HG03095 (cell line): ENCODE measurements at regions not wholly inside any gene's neighbourhood (a gene's known extent, or its start where the extent isn't known, plus 50 kb on each side); places are given as distances from the start of the nearest gene placed in this dataset.
"Not testable (repeated sequence)": the region's sequence is repeated elsewhere in the genome, so short reads cannot be mapped to it uniquely, and the experiment has no call there.

Source experiments
- ATAC-seq: cut with Tn5 transposase; IDR thresholded peaks from one replicate; pipeline ENCODE4 v1.9.1; 2021; ENCODE audit warnings: moderate library complexity; ENCODE audit not compliant: unreplicated experiment

GRCh38 chr6:119757467-119757866 is 407.9 kb upstream of the MAN1A1 start:
- ATAC-seq, result no peak

- no peak for ATAC-seq
Measured at GRCh38 chr6:119749335-119749734, 399.8 kb upstream of the MAN1A1 start.

- not testable (repeated sequence) for ATAC-seq
Measured at GRCh38 chr6:119748535-119748934, 399.0 kb upstream of the MAN1A1 start.

- ATAC-seq, result peak; percentile 90
Measured at GRCh38 chr6:119742188-119742803, 392.7 kb upstream of the MAN1A1 start.

GRCh38 chr6:119739769-119740168 is 390.2 kb upstream of the MAN1A1 start:
- ATAC-seq, result no peak

GRCh38 chr6:119738425-119738824 is 388.9 kb upstream of the MAN1A1 start:
- ATAC-seq, result no peak

- ATAC-seq, result no peak
Measured at GRCh38 chr6:119736296-119737021, 386.9 kb upstream of the MAN1A1 start.

GRCh38 chr6:119735530-119735929 is 386.0 kb upstream of the MAN1A1 start:
- ATAC-seq, result no peak

GRCh38 chr6:119734227-119734626 is 384.7 kb upstream of the MAN1A1 start:
- no peak for ATAC-seq

GRCh38 chr6:119728935-119729334 is 379.4 kb upstream of the MAN1A1 start:
- ATAC-seq, result peak; percentile 59

- ATAC-seq, result no peak
Measured at GRCh38 chr6:119728220-119728750, 378.7 kb upstream of the MAN1A1 start.

GRCh38 chr6:119727504-119728219 is 378.1 kb upstream of the MAN1A1 start:
- ATAC-seq, result no peak

- ATAC-seq, result not testable (repeated sequence)
Measured at GRCh38 chr6:119726912-119727311, 377.4 kb upstream of the MAN1A1 start.

- no peak for ATAC-seq
Measured at GRCh38 chr6:119726086-119726485, 376.5 kb upstream of the MAN1A1 start.

GRCh38 chr6:119720160-119720559 is 370.6 kb upstream of the MAN1A1 start:
- ATAC-seq, result no peak

- ATAC-seq, result no peak
Measured at GRCh38 chr6:119717942-119718341, 368.4 kb upstream of the MAN1A1 start.

GRCh38 chr6:119716668-119717270 is 367.2 kb upstream of the MAN1A1 start:
- ATAC-seq, result no peak

- ATAC-seq, result no peak
Measured at GRCh38 chr6:119713903-119714302, 364.3 kb upstream of the MAN1A1 start.

- ATAC-seq, result no peak
Measured at GRCh38 chr6:119686644-119687043, 337.1 kb upstream of the MAN1A1 start.

- no peak for ATAC-seq
Measured at GRCh38 chr6:119686240-119686639, 336.7 kb upstream of the MAN1A1 start.

GRCh38 chr6:119683671-119684070 is 334.1 kb upstream of the MAN1A1 start:
- ATAC-seq, result no peak
